MM.1S (cell line): ENCODE measurements at regions not wholly inside any gene's neighbourhood (a gene's known extent, or its start where the extent isn't known, plus 50 kb on each side); places are given as distances from the start of the nearest gene placed in this dataset.

Experiments used
- DNase-seq: peaks from one replicate; pipeline ENCODE4 v3.0.0-alpha.2; 2015
- H2AFZ ChIP-seq: fragments of 300-600 bp; sonication (generic); 2 replicates; pipeline ENCODE4 v1.6.0; 2016; ENCODE audit warnings: antibody characterized with exemption, low read length
- H3F3A ChIP-seq: fragments of 300-600 bp; sonication (generic); 2 replicates; pipeline ENCODE4 v1.6.1; 2016; ENCODE audit warnings: mild to moderate bottlenecking, antibody characterized with exemption, low read length, moderate library complexity, mixed read lengths; ENCODE audit not compliant: insufficient read depth
- H3K27ac ChIP-seq: fragments of 300-600 bp; sonication (generic); 2 replicates; pipeline ENCODE4 v1.5.1; 2016; ENCODE audit warnings: mild to moderate bottlenecking, low read length
- H3K27me3 ChIP-seq: fragments of 300-600 bp; sonication (generic); replicated peaks from 2 replicates; pipeline ENCODE4 v1.6.0; 2016; ENCODE audit warnings: low read length; ENCODE audit not compliant: insufficient read depth
- H3K36me3 ChIP-seq: fragments of 300-600 bp; sonication (generic); replicated peaks from 2 replicates; pipeline ENCODE4 v1.6.1; 2016; ENCODE audit warnings: mild to moderate bottlenecking, low read length, mixed read lengths; ENCODE audit not compliant: insufficient read depth
- H3K4me1 ChIP-seq: fragments of 300-600 bp; sonication (generic); 2 replicates; pipeline ENCODE4 v1.6.1; 2016; ENCODE audit warnings: low read length, mixed read lengths
- H3K4me2 ChIP-seq: fragments of 300-600 bp; sonication (generic); 2 replicates; pipeline ENCODE4 v1.6.0; 2016; ENCODE audit warnings: low read depth, low read length
- H3K4me3 ChIP-seq: fragments of 300-600 bp; sonication (generic); 2 replicates; pipeline ENCODE4 v1.5.1; 2016; ENCODE audit warnings: low read length, mixed read lengths
- H3K79me2 ChIP-seq: fragments of 300-600 bp; sonication (generic); 2 replicates; pipeline ENCODE4 v1.6.1; 2016; ENCODE audit warnings: mixed run types, low read length, mixed read lengths
- H3K9ac ChIP-seq: fragments of 300-600 bp; sonication (generic); 2 replicates; pipeline ENCODE4 v1.6.1; 2016; ENCODE audit warnings: low read length, mixed read lengths
- H3K9me2 ChIP-seq: fragments of 300-600 bp; sonication (generic); replicated peaks from 2 replicates; pipeline ENCODE4 v1.6.1; 2016; ENCODE audit warnings: mild to moderate bottlenecking, low read length, mixed read lengths; ENCODE audit not compliant: insufficient read depth
- H3K9me3 ChIP-seq: fragments of 300-600 bp; sonication (generic); replicated peaks from 2 replicates; pipeline ENCODE4 v1.6.1; 2016; ENCODE audit warnings: mild to moderate bottlenecking, low read length, mixed read lengths; ENCODE audit not compliant: insufficient read depth
- H4K20me1 ChIP-seq: fragments of 300-600 bp; sonication (generic); 2 replicates; pipeline ENCODE4 v1.6.1; 2016; ENCODE audit warnings: mild to moderate bottlenecking, low read length, moderate library complexity, mixed read lengths; ENCODE audit not compliant: insufficient read depth
- CTCF ChIP-seq: fragments of 300-600 bp; sonication (generic); IDR thresholded peaks from 2 replicates; pipeline ENCODE4 v1.5.1; 2016; ENCODE audit warnings: antibody characterized with exemption, low read length, mixed read lengths
- EZH2 ChIP-seq: fragments of 300-600 bp; sonication (generic); optimal IDR thresholded peaks from 2 replicates; pipeline ENCODE3; 2017; ENCODE audit warnings: low read depth, mild to moderate bottlenecking, antibody characterized with exemption, low read length, mixed read lengths
- EZH2phosphoT487 ChIP-seq: fragments of 300-600 bp; sonication (generic); IDR thresholded peaks from 2 replicates; pipeline ENCODE4 v1.6.1; 2018; ENCODE audit warnings: antibody characterized with exemption, low read length

GRCh38 chr10:110392868-110393740 is 88.4 kb upstream of the SMNDC1 start:
- Histone ChIP-seq H3K9me2 (no peaks in the 10 kb centered on the region), H3K79me2 (no peaks in the 10 kb centered on the region), H3K4me2 (no peak overlapping the region), H3K4me1 (peaks cover 56% of the 10 kb centered on the region), H3K9ac (no peak overlapping the region), H3K36me3 (no peaks in the 10 kb centered on the region), H3K27ac (no peak overlapping the region), H4K20me1 (no peaks in the 10 kb centered on the region), H3K27me3 (no peaks in the 10 kb centered on the region), H3K4me3 (no peak overlapping the region), H3K9me3 (no peaks in the 10 kb centered on the region), H3F3A (peaks cover 33% of the 10 kb centered on the region), H2AFZ (no peak overlapping the region)
- TF ChIP-seq CTCF (no peak), EZH2 (no peak), EZH2phosphoT487 (no peak)
- no peak for DNase-seq

GRCh38 chr10:110393866-110394265 is 89.1 kb upstream of the SMNDC1 start:
- Histone ChIP-seq H2AFZ (no peak overlapping the region), H3K4me1 (peaks cover 49% of the 10 kb centered on the region), H3K36me3 (no peaks in the 10 kb centered on the region), H3K9me2 (no peaks in the 10 kb centered on the region), H3K4me3 (no peak overlapping the region), H3K4me2 (no peak overlapping the region), H3K9me3 (no peaks in the 10 kb centered on the region), H3K79me2 (no peaks in the 10 kb centered on the region), H3K27me3 (no peaks in the 10 kb centered on the region), H4K20me1 (no peaks in the 10 kb centered on the region), H3K9ac (no peak overlapping the region), H3K27ac (no peak overlapping the region), H3F3A (peaks cover 26% of the 10 kb centered on the region)
- DNase-seq: no peak
- no peak for TF ChIP-seq CTCF
- TF ChIP-seq EZH2: no peak

GRCh38 chr10:110394296-110394695 is 89.6 kb upstream of the SMNDC1 start:
- no peaks in the 10 kb centered on the region for H3K27me3 ChIP-seq
- H3K4me2 ChIP-seq: no peak overlapping the region
- no peaks in the 10 kb centered on the region for H3K79me2 ChIP-seq
- no peak for DNase-seq
- H3F3A ChIP-seq: peaks cover 21% of the 10 kb centered on the region
- no peaks in the 10 kb centered on the region for H3K9me2 ChIP-seq
- no peaks in the 10 kb centered on the region for H4K20me1 ChIP-seq
- H3K27ac ChIP-seq: no peak overlapping the region
- no peak overlapping the region for H3K9ac ChIP-seq
- TF ChIP-seq EZH2phosphoT487: no peak
- no peaks in the 10 kb centered on the region for H3K9me3 ChIP-seq
- no peak overlapping the region for H3K4me3 ChIP-seq
- H2AFZ ChIP-seq: no peak overlapping the region
- no peaks in the 10 kb centered on the region for H3K36me3 ChIP-seq
- H3K4me1 ChIP-seq: peaks cover 47% of the 10 kb centered on the region

- no peaks in the 10 kb centered on the region for H4K20me1 ChIP-seq
- no peaks in the 10 kb centered on the region for H3K9me3 ChIP-seq
- no peaks in the 10 kb centered on the region for H3K36me3 ChIP-seq
- H3K9ac ChIP-seq: peak overlapping the region; percentile 79
- peak overlapping the region; percentile 96 for H3K27ac ChIP-seq
- no peak overlapping the region for H2AFZ ChIP-seq
- no peak for TF ChIP-seq CTCF
- TF ChIP-seq EZH2: no peak
- no peak for TF ChIP-seq EZH2phosphoT487
- H3K27me3 ChIP-seq: no peaks in the 10 kb centered on the region
- H3K4me2 ChIP-seq: peak overlapping the region; percentile 61
- no peaks in the 10 kb centered on the region for H3K79me2 ChIP-seq
- H3K4me3 ChIP-seq: no peak overlapping the region
- H3K9me2 ChIP-seq: no peaks in the 10 kb centered on the region
- no peak for DNase-seq
- peaks cover 19% of the 10 kb centered on the region for H3F3A ChIP-seq
- H3K4me1 ChIP-seq: peaks cover 42% of the 10 kb centered on the region
Measured at GRCh38 chr10:110394898-110395297, 90.2 kb upstream of the SMNDC1 start.
